IPS-15b (cell line): ENCODE measurements at regions not wholly inside any gene's neighbourhood (a gene's known extent, or its start where the extent isn't known, plus 50 kb on each side); places are given as distances from the start of the nearest gene placed in this dataset.

ENCODE experiments used
- H3K27me3 ChIP-seq: one replicate; pipeline ENCODE4 v1.6.1; 2013; ENCODE audit warnings: low read length; ENCODE audit not compliant: control insufficient read depth, insufficient read depth
- H3K36me3 ChIP-seq: one replicate; pipeline ENCODE4 v1.6.1; 2013; ENCODE audit warnings: low read length; ENCODE audit not compliant: control insufficient read depth, insufficient read depth
- H3K4me1 ChIP-seq: one replicate; pipeline ENCODE4 v1.6.1; 2013; ENCODE audit warnings: mild to moderate bottlenecking, low read length; ENCODE audit not compliant: control insufficient read depth, insufficient read depth
- H3K4me3 ChIP-seq: one replicate; pipeline ENCODE4 v1.5.1; 2013; ENCODE audit warnings: low read depth, low read length
- H3K9ac ChIP-seq: one replicate; pipeline ENCODE4 v1.6.1; 2013; ENCODE audit warnings: low read depth, mild to moderate bottlenecking, low read length
- H3K9me3 ChIP-seq: one replicate; pipeline ENCODE4 v1.6.1; 2013; ENCODE audit warnings: mild to moderate bottlenecking, low read length; ENCODE audit not compliant: control insufficient read depth, insufficient read depth

- H3K4me1 ChIP-seq, result no peaks in the 10 kb centered on the region
- H3K4me3 ChIP-seq, result no peak overlapping the region
- no peaks in the 10 kb centered on the region for H3K27me3 ChIP-seq
- H3K9me3 ChIP-seq, result no peaks in the 10 kb centered on the region
- no peak overlapping the region for H3K9ac ChIP-seq
- no peaks in the 10 kb centered on the region for H3K36me3 ChIP-seq
Observed at GRCh38 chr5:125537661-125538060, 791.2 kb upstream of the ZNF608 start.

DNA sequence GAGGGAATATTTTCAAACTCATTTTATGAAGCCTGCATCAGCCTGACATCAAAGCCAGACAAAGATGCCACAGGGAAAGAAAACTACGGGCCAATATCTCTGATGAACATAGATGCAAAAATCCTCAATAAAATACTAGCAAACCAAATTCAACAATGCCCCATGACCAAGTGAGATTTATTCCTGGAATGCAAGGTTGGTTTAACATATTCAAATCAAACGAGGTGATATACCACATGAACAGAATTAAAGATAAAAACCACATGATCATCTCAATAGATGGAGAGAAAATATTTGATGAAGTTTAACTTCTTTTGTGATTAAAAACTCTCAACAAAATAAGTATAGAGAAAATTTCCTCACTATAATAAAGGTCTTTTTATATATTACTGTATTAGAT, 792.0 kb upstream of the ZNF608 start:
- H3K9ac ChIP-seq, result no peak overlapping the region
- H3K36me3 ChIP-seq, result no peaks in the 10 kb centered on the region
- no peaks in the 10 kb centered on the region for H3K4me1 ChIP-seq
- no peaks in the 10 kb centered on the region for H3K9me3 ChIP-seq
- no peaks in the 10 kb centered on the region for H3K27me3 ChIP-seq
- H3K4me3 ChIP-seq, result no peak overlapping the region

- no peaks in the 10 kb centered on the region for H3K4me1 ChIP-seq
- H3K9ac ChIP-seq, result no peak overlapping the region
- no peaks in the 10 kb centered on the region for H3K36me3 ChIP-seq
- no peaks in the 10 kb centered on the region for H3K27me3 ChIP-seq
- no peaks in the 10 kb centered on the region for H3K9me3 ChIP-seq
- no peak overlapping the region for H3K4me3 ChIP-seq
Observed at GRCh38 chr5:125541085-125541484, 794.6 kb upstream of the ZNF608 start.

- Histone ChIP-seq H3K4me1 (no peaks in the 10 kb centered on the region), H3K36me3 (no peaks in the 10 kb centered on the region), H3K4me3 (no peak overlapping the region), H3K9me3 (no peaks in the 10 kb centered on the region), H3K27me3 (no peaks in the 10 kb centered on the region), H3K9ac (no peak overlapping the region)
Observed at GRCh38 chr5:125549322-125549911, 803.0 kb upstream of the ZNF608 start.

GRCh38 chr5:125550274-125550673, 803.8 kb upstream of the ZNF608 start:
- H3K9ac ChIP-seq, result no peak overlapping the region
- H3K4me1 ChIP-seq, result no peaks in the 10 kb centered on the region
- no peaks in the 10 kb centered on the region for H3K36me3 ChIP-seq
- no peak overlapping the region for H3K4me3 ChIP-seq
- no peaks in the 10 kb centered on the region for H3K9me3 ChIP-seq
- H3K27me3 ChIP-seq, result no peaks in the 10 kb centered on the region

- no peaks in the 10 kb centered on the region for H3K36me3 ChIP-seq
- no peaks in the 10 kb centered on the region for H3K4me1 ChIP-seq
- H3K9ac ChIP-seq, result no peak overlapping the region
- H3K27me3 ChIP-seq, result no peaks in the 10 kb centered on the region
- no peak overlapping the region for H3K4me3 ChIP-seq
- H3K9me3 ChIP-seq, result no peaks in the 10 kb centered on the region
Observed at GRCh38 chr5:125551246-125551645, 804.8 kb upstream of the ZNF608 start.

GRCh38 chr5:125551797-125552196, 805.4 kb upstream of the ZNF608 start:
- H3K27me3 ChIP-seq, result no peaks in the 10 kb centered on the region
- no peaks in the 10 kb centered on the region for H3K4me1 ChIP-seq
- no peaks in the 10 kb centered on the region for H3K36me3 ChIP-seq
- no peaks in the 10 kb centered on the region for H3K9me3 ChIP-seq
- H3K9ac ChIP-seq, result no peak overlapping the region
- H3K4me3 ChIP-seq, result no peak overlapping the region

- Histone ChIP-seq H3K9me3 (no peaks in the 10 kb centered on the region), H3K9ac (no peak overlapping the region), H3K36me3 (no peaks in the 10 kb centered on the region), H3K27me3 (no peaks in the 10 kb centered on the region), H3K4me1 (no peaks in the 10 kb centered on the region), H3K4me3 (no peak overlapping the region)
Observed at GRCh38 chr5:125552486-125552885, 806.0 kb upstream of the ZNF608 start.

GRCh38 chr5:125554355-125554754, 807.9 kb upstream of the ZNF608 start:
- Histone ChIP-seq H3K9me3 (no peaks in the 10 kb centered on the region), H3K9ac (no peak overlapping the region), H3K27me3 (no peaks in the 10 kb centered on the region), H3K36me3 (no peaks in the 10 kb centered on the region), H3K4me3 (no peak overlapping the region), H3K4me1 (no peaks in the 10 kb centered on the region)

- Histone ChIP-seq H3K4me3 (no peak overlapping the region), H3K36me3 (no peaks in the 10 kb centered on the region), H3K27me3 (no peaks in the 10 kb centered on the region), H3K9ac (no peak overlapping the region), H3K4me1 (no peaks in the 10 kb centered on the region), H3K9me3 (no peaks in the 10 kb centered on the region)
Observed at GRCh38 chr5:125555591-125555990, 809.2 kb upstream of the ZNF608 start.

DNA sequence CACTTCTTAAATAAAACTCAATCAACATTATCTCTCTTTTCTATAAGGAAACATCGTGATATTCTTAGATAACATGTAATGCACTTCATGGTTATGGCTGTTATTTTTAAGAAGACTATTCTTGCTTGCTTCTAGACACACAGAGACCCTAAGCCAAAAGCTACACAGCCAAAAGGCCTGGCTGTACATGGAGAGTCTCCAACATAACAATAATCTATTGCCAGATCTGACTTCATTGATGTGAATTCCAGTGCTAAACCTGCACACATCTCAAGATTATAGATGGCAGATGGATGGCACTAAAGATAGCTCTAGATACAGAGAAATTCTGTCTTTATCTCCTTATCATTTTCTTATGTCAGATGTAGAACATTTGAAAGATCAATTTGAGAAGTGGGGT, 811.6 kb upstream of the ZNF608 start:
- H3K4me3 ChIP-seq, result no peak overlapping the region
- H3K36me3 ChIP-seq, result no peaks in the 10 kb centered on the region
- no peak overlapping the region for H3K9ac ChIP-seq
- H3K27me3 ChIP-seq, result no peaks in the 10 kb centered on the region
- no peaks in the 10 kb centered on the region for H3K9me3 ChIP-seq
- H3K4me1 ChIP-seq, result no peaks in the 10 kb centered on the region

DNA sequence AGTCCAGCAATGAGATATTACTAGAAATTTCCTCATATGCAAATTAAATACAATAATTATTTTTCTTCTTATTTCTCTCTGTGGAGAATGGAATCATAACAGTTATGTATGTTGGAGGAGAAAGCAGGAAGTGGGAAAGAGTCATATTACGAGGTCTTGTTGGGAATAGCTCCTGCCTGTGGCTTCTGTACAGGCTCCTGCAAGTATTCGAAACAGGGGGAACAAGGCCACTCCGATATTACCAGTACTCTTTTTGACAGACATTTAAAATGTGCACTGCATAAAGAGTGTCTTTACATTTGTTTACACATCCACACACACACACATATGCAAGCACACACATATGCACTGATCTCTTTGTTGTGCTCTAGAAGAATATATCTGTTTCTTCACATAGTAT, 812.0 kb upstream of the ZNF608 start:
- Histone ChIP-seq H3K9ac (no peak overlapping the region), H3K4me1 (no peaks in the 10 kb centered on the region), H3K27me3 (no peaks in the 10 kb centered on the region), H3K36me3 (no peaks in the 10 kb centered on the region), H3K9me3 (no peaks in the 10 kb centered on the region), H3K4me3 (no peak overlapping the region)
